Body of pancreas (tissue), 4 donors: ENCODE measurements at regions not wholly inside any gene's neighbourhood (a gene's known extent, or its start where the extent isn't known, plus 50 kb on each side); places are given as distances from the start of the nearest gene placed in this dataset.
A peak's percentile ranks its signal among the peaks of the same experiment; 100 is the strongest.

Experiments
- ATAC-seq: fragments of 150-250 bp; one replicate; pipeline ENCODE4 v1.9.1; 2016
- DNase-seq, 4 donors: peaks; one replicate each; pipeline ENCODE4 v3.0.0-alpha.2; 2019
- H3K27ac ChIP-seq, 4 donors: fragments of 200-600 bp; sonication (generic); 1 replicate in 3 of 4; 2 replicates in 1 of 4; pipeline versions ENCODE4 v1.5.1 to v1.6.1; 2016 to 2019; ENCODE audit warnings: mild to moderate bottlenecking in 1 of 4, mixed read lengths in 1 of 4, moderate library complexity in 1 of 4
- H3K27me3 ChIP-seq, 2 donors: fragments of 200-600 bp; sonication (generic); one replicate each; pipeline ENCODE4 v1.6.0; 2016; ENCODE audit warnings: mild to moderate bottlenecking in 1 of 2
- H3K36me3 ChIP-seq, 2 donors: fragments of 200-600 bp; sonication (generic); replicated peaks in 1 of 2; 2 replicates each; pipeline ENCODE4 v1.5.1; 2016; ENCODE audit warnings: low read depth in 2 of 2; ENCODE audit not compliant: insufficient read depth in 1 of 2
- H3K4me1 ChIP-seq: fragments of 200-600 bp; sonication (generic); one replicate; pipeline ENCODE4 v1.6.0; 2016
- H3K4me3 ChIP-seq, 2 donors: fragments of 200-600 bp; sonication (generic); 1 replicate in 1 of 2; 2 replicates in 1 of 2; pipeline ENCODE4 v1.5.1; 2016 to 2019
- H3K9me3 ChIP-seq, 3 donors: fragments of 200-600 bp; sonication (generic); 1 replicate in 2 of 3; 2 replicates in 1 of 3; pipeline ENCODE4 v1.5.1; 2016
- CTCF ChIP-seq, 7 experiments: fragments of 450-650 bp in 4 of 7; fragments of 200-600 bp in 3 of 7; sonication (generic) in 3 of 7; IDR thresholded peaks; one replicate each; pipeline ENCODE4 v1.5.1; 2016 to 2019; ENCODE audit warnings: antibody characterized with exemption in 7 of 7
- POLR2A ChIP-seq, 3 donors: fragments of 450-650 bp; IDR thresholded peaks; one replicate each; pipeline ENCODE4 v1.6.1; 2016; ENCODE audit warnings: antibody characterized with exemption in 3 of 3, mild to moderate bottlenecking in 2 of 3
- WGBS, 2 donors: methylation state at CpG; one replicate each; pipeline ENCODE4 v1.1.5; 2017; 5-methylcytosine and 5-hydroxymethylcytosine counted together
- intact Hi-C: fragments of 100-400 bp; cut with DNase I; formaldehyde crosslinking; loops from one replicate; pipeline ENCODE4 v1.15.1; 2023

DNA sequence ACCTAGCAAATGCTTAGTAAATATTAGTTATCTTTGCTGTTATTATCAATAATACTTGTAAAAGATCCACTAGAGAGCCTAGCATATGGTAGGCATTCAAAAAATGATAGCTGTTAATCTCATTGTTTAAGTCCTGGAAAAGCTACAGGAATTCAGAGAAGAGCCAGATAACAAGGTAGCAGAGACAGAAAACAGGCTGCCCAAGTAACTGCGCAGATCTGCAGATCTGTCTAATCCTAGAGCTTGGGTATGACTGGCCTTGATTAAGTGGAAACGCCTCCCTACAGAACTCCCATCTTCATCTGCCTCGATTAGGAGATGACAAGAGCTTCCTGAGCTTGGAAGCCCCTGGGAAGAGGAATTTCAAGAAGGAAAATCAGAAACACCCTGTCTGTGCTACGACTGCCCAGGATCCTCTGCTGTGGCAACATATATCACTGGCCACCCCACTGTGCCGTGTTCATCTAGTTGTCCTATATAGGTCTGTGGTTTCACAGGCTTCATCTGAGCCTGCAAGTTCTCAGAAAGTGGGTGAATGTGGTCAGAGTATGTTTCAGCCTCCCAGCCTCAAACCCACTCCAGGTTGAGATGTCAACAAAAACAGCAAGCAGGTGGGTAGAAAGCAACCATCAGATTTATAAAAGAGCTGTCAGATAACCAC is 151.5 kb upstream of the PKDCC start:
- WGBS, 2 donors = 72 to 79% methylated on average over 5 of the region's 5 CpGs

GRCh38 chr2:41899189-41899588 is 148.6 kb upstream of the PKDCC start:
- Histone ChIP-seq H3K36me3 (no peaks in the 10 kb centered on the region), H3K4me1 (no peaks in the 10 kb centered on the region), H3K4me3 (no peak overlapping the region), H3K27ac (no peak overlapping the region), H3K27me3 (no peaks in the 10 kb centered on the region), H3K9me3 (no peaks in the 10 kb centered on the region)
- DNase-seq (no peak), ATAC-seq (peak; percentile 53)
- intact Hi-C loops = no loop called here
- 31 to 57% methylated on average over 2 of the region's 2 CpGs for WGBS, 2 donors
- TF ChIP-seq CTCF (IDR thresholded peaks at IDR 0.05) (no peak), POLR2A (IDR thresholded peaks at IDR 0.05) (no peak)

More for the DNA sequence above, 151.5 kb upstream of the PKDCC start:
- no peak for TF ChIP-seq POLR2A (IDR thresholded peaks at IDR 0.05)
- no peak for TF ChIP-seq CTCF (IDR thresholded peaks at IDR 0.05)
- Histone ChIP-seq H3K36me3 (no peaks in the 10 kb centered on the region), H3K27me3 (no peaks in the 10 kb centered on the region), H3K9me3 (no peaks in the 10 kb centered on the region), H3K27ac (no peak overlapping the region), H3K4me1 (no peaks in the 10 kb centered on the region), H3K4me3 (no peak overlapping the region)
- DNase-seq (no peak), ATAC-seq (no peak)
- intact Hi-C loops = no loop called here

- no peak overlapping the region for H3K4me3 ChIP-seq
- ATAC-seq (no peak), DNase-seq (no peak)
- intact Hi-C loops = no loop called here
- no peak overlapping the region for H3K27ac ChIP-seq
- WGBS, 2 donors = 52 to 54% methylated on average over 1 of the region's 1 CpG
- no peaks in the 10 kb centered on the region for H3K4me1 ChIP-seq
- H3K36me3 ChIP-seq = no peaks in the 10 kb centered on the region
- no peaks in the 10 kb centered on the region for H3K27me3 ChIP-seq
- no peak for TF ChIP-seq CTCF (IDR thresholded peaks at IDR 0.05)
- no peak for TF ChIP-seq POLR2A (IDR thresholded peaks at IDR 0.05)
- H3K9me3 ChIP-seq = no peaks in the 10 kb centered on the region
These were observed 147.7 kb upstream of the PKDCC start for GRCh38 chr2:41900101-41900577.

- Histone ChIP-seq H3K4me3 (no peak overlapping the region), H3K4me1 (no peaks in the 10 kb centered on the region), H3K9me3 (no peaks in the 10 kb centered on the region), H3K36me3 (no peaks in the 10 kb centered on the region), H3K27ac (no peak overlapping the region), H3K27me3 (no peaks in the 10 kb centered on the region)
- no peak for DNase-seq
- TF ChIP-seq POLR2A (IDR thresholded peaks at IDR 0.05) (no peak), CTCF (IDR thresholded peaks at IDR 0.05) (no peak)
- 74 to 86% methylated on average over 2 of the region's 2 CpGs for WGBS, 2 donors
- intact Hi-C loops = no loop called here
- no peak for ATAC-seq
These were observed 144.9 kb upstream of the PKDCC start for GRCh38 chr2:41902897-41903296.

DNA sequence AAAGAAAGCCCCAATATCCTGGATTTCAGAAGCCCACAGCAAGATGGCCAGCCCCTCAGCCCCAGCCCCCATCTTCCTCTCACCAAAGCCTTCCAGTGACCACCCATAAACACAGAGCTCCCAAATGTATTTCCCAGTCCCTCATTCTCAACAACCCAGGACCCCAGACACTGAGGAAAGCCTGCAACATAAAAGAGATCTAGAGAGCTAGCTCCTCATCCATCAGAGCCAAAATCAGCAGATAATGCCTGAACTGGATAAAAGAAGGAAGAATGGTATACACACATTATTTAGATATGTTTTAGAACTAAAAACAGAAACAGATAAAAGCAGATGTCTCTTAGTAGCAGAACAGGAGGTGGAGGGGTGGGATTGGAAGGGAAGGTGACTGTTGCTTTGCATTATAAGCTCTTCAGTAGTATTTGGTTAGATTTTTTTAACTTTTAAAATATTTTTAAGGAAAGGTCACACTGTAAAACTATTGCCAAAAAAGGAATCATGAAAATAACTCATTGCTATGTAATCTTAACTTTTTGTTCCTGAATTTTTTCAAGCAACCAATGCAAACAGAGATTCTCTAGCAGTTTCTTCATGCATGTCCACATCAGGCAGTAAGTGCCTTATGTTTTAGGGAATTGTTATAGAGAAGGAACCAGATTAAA is 144.2 kb upstream of the PKDCC start:
- Histone ChIP-seq H3K36me3 (no peaks in the 10 kb centered on the region), H3K9me3 (no peaks in the 10 kb centered on the region), H3K4me1 (no peaks in the 10 kb centered on the region), H3K4me3 (no peak overlapping the region), H3K27me3 (no peaks in the 10 kb centered on the region), H3K27ac (no peak overlapping the region)
- TF ChIP-seq CTCF (IDR thresholded peaks at IDR 0.05) (no peak), POLR2A (IDR thresholded peaks at IDR 0.05) (no peak)
- ATAC-seq = no peak
- DNase-seq = no peak
- intact Hi-C loops = no loop called here
